ENCODE measurements at regions not wholly inside any gene's neighbourhood (a gene's known extent, or its start where the extent isn't known, plus 50 kb on each side); places are given as distances from the start of the nearest gene placed in this dataset.

DNA sequence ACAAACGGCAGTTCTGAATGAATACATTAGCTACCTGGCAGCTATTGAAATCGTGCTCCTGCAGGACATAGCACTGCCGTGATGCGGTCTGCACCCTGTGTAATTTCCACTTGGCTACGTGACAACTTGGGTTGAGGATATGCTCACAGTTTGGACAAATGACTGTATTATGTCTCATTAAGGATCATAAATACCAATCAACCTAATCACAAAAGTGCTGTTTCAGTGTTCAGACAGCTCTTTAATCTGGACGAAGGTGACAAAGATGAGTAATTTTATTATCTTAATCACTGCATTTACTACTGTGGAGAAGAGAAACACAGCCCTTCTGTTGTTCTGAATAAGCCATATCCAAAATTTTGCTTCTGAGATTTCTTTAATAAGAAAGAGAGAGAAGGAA, 210.8 kb upstream of the PFKP start:
- no peak for DNase-seq (ENCODE audit: extremely low spot score)
- CTCF ChIA-PET, result interaction anchor here (0.9 kb wide), 1 partner anchor 31 kb away, joined by 3 read pairs; no protein-coding TSS in a partner anchor
- POLR2A ChIA-PET, result no interaction called here
- TF ChIP-seq ZNF384 (IDR thresholded peaks at IDR 0.05), result no peak
- TF ChIP-seq TARDBP (IDR thresholded peaks at IDR 0.05), result no peak
- TF ChIP-seq ELF4 (IDR thresholded peaks at IDR 0.05), result no peak
- TF ChIP-seq BHLHE40 (IDR thresholded peaks at IDR 0.05; ENCODE audit: borderline replicate concordance), result no peak
- no peak for TF ChIP-seq FOXK2 (IDR thresholded peaks at IDR 0.05)

DNA sequence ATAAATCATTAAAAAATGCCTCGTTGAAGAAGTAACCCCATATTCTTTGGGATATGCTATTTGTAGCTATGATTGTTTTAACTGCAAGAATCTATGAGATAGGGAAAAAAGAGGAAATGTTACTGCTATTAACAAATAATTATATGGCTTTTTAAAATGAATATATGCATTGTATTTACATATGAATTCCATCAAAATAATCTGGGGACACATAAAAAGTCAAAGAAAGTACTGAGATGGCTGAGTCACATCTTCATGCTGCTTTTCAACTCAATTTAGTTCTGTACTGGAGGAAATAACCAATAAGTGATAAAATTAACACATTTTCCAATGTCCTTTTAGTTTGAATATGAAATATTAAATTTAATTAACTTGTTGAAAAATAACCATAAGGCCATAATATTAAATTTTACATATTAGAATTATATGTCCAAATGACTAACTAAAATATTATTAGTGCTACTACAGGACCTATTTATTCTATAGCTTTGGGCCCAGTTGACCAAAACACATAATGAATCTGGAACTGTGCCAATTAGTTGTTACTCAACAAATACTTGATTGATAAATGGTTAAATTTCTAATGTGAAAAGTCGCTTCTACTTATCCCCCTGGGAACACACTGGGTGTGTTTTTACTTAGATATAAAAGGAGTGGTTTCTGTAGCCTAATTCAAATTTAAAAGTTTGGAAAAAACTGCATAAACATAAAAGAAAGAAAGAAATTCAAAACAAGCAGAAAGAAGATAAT, 214.6 kb upstream of the PFKP start:
- DNase-seq (ENCODE audit: extremely low spot score), result no peak
- no peak for TF ChIP-seq SUZ12 (IDR thresholded peaks at IDR 0.05)
- no peak for TF ChIP-seq BHLHE40 (IDR thresholded peaks at IDR 0.05; ENCODE audit: borderline replicate concordance)
- ChIA-PET CTCF (no interaction called here), POLR2A (no interaction called here)

DNA sequence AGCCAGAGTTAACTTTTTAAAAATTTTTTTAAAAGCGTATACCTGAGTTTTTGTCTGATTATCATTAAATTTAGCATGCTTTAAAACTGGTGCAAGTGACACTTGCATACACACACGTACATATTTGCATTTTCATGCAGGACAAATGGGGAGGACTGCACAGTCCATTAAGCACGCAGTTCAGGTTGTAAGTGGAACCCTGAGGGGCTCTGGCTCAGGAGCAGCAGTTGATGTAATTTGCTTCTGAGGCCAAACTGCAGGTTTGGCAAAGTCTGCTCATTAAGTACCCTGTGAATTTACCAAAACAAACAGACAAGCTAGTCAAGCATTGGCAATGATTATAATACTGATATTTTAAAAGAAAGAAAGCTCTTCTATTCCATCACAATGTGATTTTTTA, 215.8 kb upstream of the PFKP start:
- CTCF ChIA-PET, result no interaction called here
- POLR2A ChIA-PET, result no interaction called here
- DNase-seq (ENCODE audit: extremely low spot score), result no peak
- no peak for TF ChIP-seq SUZ12 (IDR thresholded peaks at IDR 0.05)
- TF ChIP-seq ZNF384 (IDR thresholded peaks at IDR 0.05), result no peak
- no peak for TF ChIP-seq L3MBTL2 (conservative IDR thresholded peaks at IDR 0.05)
- TF ChIP-seq ELF4 (IDR thresholded peaks at IDR 0.05), result no peak
- no peak for TF ChIP-seq FOXM1 (IDR thresholded peaks at IDR 0.05; ENCODE audit: borderline replicate concordance)
- no peak for TF ChIP-seq FOXA1 (IDR thresholded peaks at IDR 0.05)
- TF ChIP-seq SP1 (IDR thresholded peaks at IDR 0.05), result no peak
- TF ChIP-seq, protein P1, sequence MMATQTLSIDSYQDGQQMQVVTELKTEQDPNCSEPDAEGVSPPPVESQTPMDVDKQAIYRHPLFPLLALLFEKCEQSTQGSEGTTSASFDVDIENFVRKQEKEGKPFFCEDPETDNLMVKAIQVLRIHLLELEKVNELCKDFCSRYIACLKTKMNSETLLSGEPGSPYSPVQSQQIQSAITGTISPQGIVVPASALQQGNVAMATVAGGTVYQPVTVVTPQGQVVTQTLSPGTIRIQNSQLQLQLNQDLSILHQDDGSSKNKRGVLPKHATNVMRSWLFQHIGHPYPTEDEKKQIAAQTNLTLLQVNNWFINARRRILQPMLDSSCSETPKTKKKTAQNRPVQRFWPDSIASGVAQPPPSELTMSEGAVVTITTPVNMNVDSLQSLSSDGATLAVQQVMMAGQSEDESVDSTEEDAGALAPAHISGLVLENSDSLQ (IDR thresholded peaks at IDR 0.05), result no peak
- TF ChIP-seq TARDBP (IDR thresholded peaks at IDR 0.05), result no peak
- no peak for TF ChIP-seq BHLHE40 (IDR thresholded peaks at IDR 0.05; ENCODE audit: borderline replicate concordance)
- no peak for TF ChIP-seq ARNT (IDR thresholded peaks at IDR 0.05)
- TF ChIP-seq HDGF (IDR thresholded peaks at IDR 0.05; ENCODE audit: borderline replicate concordance), result no peak
- no peak for TF ChIP-seq NFRKB (IDR thresholded peaks at IDR 0.05)
- no peak for TF ChIP-seq LEF1 (IDR thresholded peaks at IDR 0.05; ENCODE audit: borderline replicate concordance)
- TF ChIP-seq CTBP1 (IDR thresholded peaks at IDR 0.05; ENCODE audit: borderline replicate concordance), result no peak

DNA sequence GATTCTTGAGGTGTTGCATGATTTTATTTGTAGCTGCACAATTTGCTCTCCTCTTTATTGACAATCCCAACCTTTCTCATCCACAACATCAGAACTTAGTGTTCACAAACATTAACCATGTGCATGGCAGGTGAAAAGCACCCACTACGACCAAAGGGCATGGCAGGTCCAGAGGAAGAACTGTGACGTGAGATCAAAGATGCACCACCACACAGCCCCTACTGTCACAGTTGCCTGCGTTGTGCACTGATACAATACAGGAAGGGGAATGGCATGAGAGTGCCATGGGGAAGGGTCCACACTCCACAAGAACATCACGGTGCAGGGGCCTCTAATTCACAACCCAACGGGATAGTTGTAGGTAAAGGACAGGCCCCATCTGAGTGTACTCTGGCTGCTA, 217.1 kb upstream of the PFKP start:
- ChIA-PET POLR2A (no interaction called here), CTCF (no interaction called here)
- no peak for DNase-seq (ENCODE audit: extremely low spot score)
- TF ChIP-seq NFRKB (IDR thresholded peaks at IDR 0.05) (no peak), SUZ12 (IDR thresholded peaks at IDR 0.05) (no peak), FOXA1 (IDR thresholded peaks at IDR 0.05) (no peak), SP1 (IDR thresholded peaks at IDR 0.05) (no peak)

DNA sequence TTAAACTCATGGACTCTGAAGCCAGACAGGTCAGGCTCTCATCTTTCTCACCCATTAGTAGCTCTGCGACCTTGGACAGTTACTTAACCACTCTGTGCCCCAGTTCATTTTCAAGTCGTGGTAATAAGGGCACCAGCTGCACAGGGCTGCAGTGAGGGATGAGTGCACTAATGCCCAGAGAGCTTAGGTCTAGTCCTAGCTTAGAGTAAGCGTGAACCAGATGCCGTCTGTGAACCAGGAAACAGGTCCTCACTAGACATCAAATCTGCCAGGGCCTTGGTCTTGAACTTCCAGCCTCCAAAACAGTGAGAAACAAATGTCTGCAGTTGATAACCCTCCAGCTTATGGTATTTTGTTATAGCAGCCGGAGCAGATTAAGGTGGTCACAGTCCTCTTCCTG, 222.4 kb upstream of the PFKP start:
- POLR2A ChIA-PET, result no interaction called here
- TF ChIP-seq NFRKB (IDR thresholded peaks at IDR 0.05) (no peak), FOXK2 (IDR thresholded peaks at IDR 0.05) (no peak), SUZ12 (IDR thresholded peaks at IDR 0.05) (no peak), FOXA1 (IDR thresholded peaks at IDR 0.05) (no peak), HDGF (IDR thresholded peaks at IDR 0.05; ENCODE audit: borderline replicate concordance) (no peak), LEF1 (IDR thresholded peaks at IDR 0.05; ENCODE audit: borderline replicate concordance) (no peak), CTBP1 (IDR thresholded peaks at IDR 0.05; ENCODE audit: borderline replicate concordance) (no peak), FOXM1 (IDR thresholded peaks at IDR 0.05; ENCODE audit: borderline replicate concordance) (no peak), TARDBP (IDR thresholded peaks at IDR 0.05) (no peak), ELF4 (IDR thresholded peaks at IDR 0.05) (no peak), L3MBTL2 (conservative IDR thresholded peaks at IDR 0.05) (no peak)
- TF ChIP-seq, protein P1 (IDR thresholded peaks at IDR 0.05), result no peak
- CTCF ChIA-PET, result interaction anchor here (1.0 kb wide), 1 partner anchor 8 kb away, joined by 4 read pairs; no protein-coding TSS in a partner anchor
- no peak for DNase-seq (ENCODE audit: extremely low spot score)

DNA sequence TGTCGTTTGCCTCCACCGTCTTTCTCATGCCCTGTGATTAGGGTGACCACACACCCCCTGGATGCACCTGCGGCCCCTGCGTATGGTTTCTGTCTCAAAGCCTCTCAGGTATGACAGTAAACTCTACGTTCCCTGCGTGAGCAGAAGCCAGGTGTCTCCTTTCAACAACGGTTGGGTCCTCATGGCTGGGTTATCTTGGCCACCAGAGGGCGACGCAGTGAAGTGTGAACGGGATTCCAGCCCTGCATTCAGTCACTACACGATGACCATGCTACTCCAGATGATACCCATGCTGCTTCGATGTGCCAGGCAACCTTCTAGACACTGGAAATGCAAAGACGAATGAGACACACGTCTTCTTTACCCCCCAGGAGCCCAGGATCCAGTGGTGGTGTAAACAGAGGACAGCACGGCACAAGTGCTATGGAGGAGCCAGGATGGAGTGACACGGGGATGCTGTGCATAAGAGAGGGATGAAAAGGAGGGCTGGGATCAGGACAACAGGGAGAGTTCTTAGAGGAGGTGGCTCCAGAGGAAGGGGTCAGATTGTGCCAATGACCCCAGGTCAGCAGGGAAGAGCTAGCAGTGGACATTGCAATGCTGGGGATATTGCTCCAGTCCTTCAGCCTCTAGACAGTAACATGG, 228.1 kb upstream of the PFKP start:
- ChIA-PET CTCF (interaction anchor here (0.6 to 1.3 kb wide), 4 partner anchors 10 to 214 kb away, joined by 3 read pairs; no protein-coding TSS in a partner anchor), POLR2A (no interaction called here)
- DNase-seq (ENCODE audit: extremely low spot score), result peak; percentile 74
- TF ChIP-seq L3MBTL2 (conservative IDR thresholded peaks at IDR 0.05) (peak; percentile 78), FOXM1 (IDR thresholded peaks at IDR 0.05; ENCODE audit: borderline replicate concordance) (no peak)

DNA sequence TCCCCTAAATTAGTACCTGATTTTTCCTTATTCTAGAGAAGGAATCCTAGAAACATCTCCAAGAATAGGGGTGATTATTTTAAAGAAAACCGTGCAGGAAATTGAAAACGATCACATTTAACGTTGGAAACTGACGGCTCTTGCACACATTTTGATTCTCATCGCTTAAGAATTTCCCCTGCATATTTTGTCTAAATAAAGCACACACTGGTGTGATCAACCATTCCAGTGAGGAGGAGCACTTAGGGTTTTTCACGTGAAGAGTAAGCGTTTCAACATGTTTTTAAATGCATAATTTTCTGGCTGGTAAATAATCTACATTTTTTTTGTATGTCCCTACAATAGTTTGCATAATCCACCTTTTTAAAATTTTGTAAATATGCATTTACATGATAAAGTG, 229.7 kb upstream of the PFKP start:
- DNase-seq (ENCODE audit: extremely low spot score), result no peak
- ChIA-PET POLR2A (no interaction called here), CTCF (interaction anchor here (1.3 to 1.5 kb wide), 2 partner anchors 8 to 205 kb away, joined by 3 to 4 read pairs; no protein-coding TSS in a partner anchor)
- TF ChIP-seq L3MBTL2 (conservative IDR thresholded peaks at IDR 0.05) (no peak), LEF1 (IDR thresholded peaks at IDR 0.05; ENCODE audit: borderline replicate concordance) (no peak), FOXK2 (IDR thresholded peaks at IDR 0.05) (no peak), FOXA1 (IDR thresholded peaks at IDR 0.05) (no peak), HDGF (IDR thresholded peaks at IDR 0.05; ENCODE audit: borderline replicate concordance) (no peak), FOXM1 (IDR thresholded peaks at IDR 0.05; ENCODE audit: borderline replicate concordance) (no peak), ARNT (IDR thresholded peaks at IDR 0.05) (no peak), BHLHE40 (IDR thresholded peaks at IDR 0.05; ENCODE audit: borderline replicate concordance) (no peak), ZNF384 (IDR thresholded peaks at IDR 0.05) (no peak), CTBP1 (IDR thresholded peaks at IDR 0.05; ENCODE audit: borderline replicate concordance) (no peak), TARDBP (IDR thresholded peaks at IDR 0.05) (no peak), SP1 (IDR thresholded peaks at IDR 0.05) (no peak)
- TF ChIP-seq, protein P1 (IDR thresholded peaks at IDR 0.05), result no peak
